ENCODE measurements at regions not wholly inside any gene's neighbourhood (a gene's known extent, or its start where the extent isn't known, plus 50 kb on each side); places are given as distances from the start of the nearest gene placed in this dataset.

DNA sequence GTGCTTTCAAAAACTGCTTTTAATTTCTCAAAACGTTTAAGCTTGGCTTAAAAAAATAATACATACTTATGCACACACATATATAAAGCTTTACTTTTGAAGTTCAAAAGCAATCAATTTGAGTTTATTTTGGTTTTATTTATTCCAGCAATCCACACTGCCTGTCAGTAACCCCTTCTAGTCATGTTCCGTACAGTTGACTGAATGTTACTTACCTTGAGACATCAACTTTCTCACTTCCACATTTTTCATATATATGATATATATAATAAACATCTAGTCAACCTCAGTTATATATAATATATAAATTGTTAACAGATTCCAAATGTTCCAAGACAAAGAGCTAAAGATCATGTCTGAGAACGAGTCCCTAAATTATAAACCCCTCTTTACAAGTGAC is 1137.3 kb upstream of the ZEB2 start:
- Mint-ChIP-seq H3K27me3 (ENCODE audit: low read depth) (no peaks in the 10 kb centered on the region), H3K27ac (no peak overlapping the region), H3K36me3 (ENCODE audit: insufficient read depth in 1 of 3, low read depth in 3 of 3) (no peaks in the 10 kb centered on the region), H3K4me3 (no peak overlapping the region), H3K9me3 (no peaks in the 10 kb centered on the region), H3K4me1 (no peaks in the 10 kb centered on the region)
- Histone ChIP-seq H3K14ac (ENCODE audit: insufficient read depth, low read length) (no peak overlapping the region), H2BK20ac (ENCODE audit: low read depth, low read length, poor library complexity, severe bottlenecking) (no peak overlapping the region), H2BK15ac (ENCODE audit: low read depth, low read length) (no peak overlapping the region), H3T11ph (ENCODE audit: low read length) (no peak overlapping the region), H3K9ac (ENCODE audit: extremely low read depth, insufficient read length, low read length) (no peak overlapping the region), H2BK120ac (ENCODE audit: low read depth, low read length, poor library complexity, severe bottlenecking) (no peak overlapping the region), H2BK5ac (ENCODE audit: insufficient read length, low read length) (no peak overlapping the region), H2BK12ac (ENCODE audit: insufficient read length, low read depth, low read length) (no peak overlapping the region), H2AK5ac (ENCODE audit: insufficient read length, low read length) (no peak overlapping the region), H4K91ac (ENCODE audit: insufficient read length, low read depth, low read length) (no peak overlapping the region), H4K5ac (ENCODE audit: insufficient read length, low read depth, low read length) (no peak overlapping the region), H2AFZ (ENCODE audit: low read length) (no peak overlapping the region), H3K23me2 (ENCODE audit: insufficient read length, low read depth, low read length, poor library complexity, severe bottlenecking) (no peaks in the 10 kb centered on the region), H3K4me2 (ENCODE audit: insufficient read depth, insufficient read length, low read length) (no peak overlapping the region), H3K27ac (ENCODE audit: insufficient read length, low read depth, low read length) (no peak overlapping the region), H3K18ac (ENCODE audit: insufficient read length, low read depth, low read length) (no peak overlapping the region), H3K4me1 (ENCODE audit: insufficient read depth, low read length) (no peaks in the 10 kb centered on the region), H4K20me1 (ENCODE audit: control insufficient read depth, insufficient read depth, insufficient read length) (no peaks in the 10 kb centered on the region), H3K79me2 (ENCODE audit: insufficient read depth, low read length) (no peaks in the 10 kb centered on the region), H3K27me3 (ENCODE audit: insufficient read depth, low read length) (no peaks in the 10 kb centered on the region), H3K4ac (ENCODE audit: low read depth, low read length) (no peak overlapping the region), H3K23ac (ENCODE audit: insufficient read length, low read depth, low read length) (no peak overlapping the region), H4K8ac (replicated peaks; ENCODE audit: insufficient read length, low read depth, low read length) (no peak overlapping the region), H3K9me3 (ENCODE audit: control insufficient read depth, low read depth, low read length) (no peaks in the 10 kb centered on the region), H3K56ac (ENCODE audit: insufficient read length, low read depth, low read length) (no peak overlapping the region), H3K79me1 (ENCODE audit: insufficient read depth, low read depth, low read length, poor library complexity, severe bottlenecking) (no peaks in the 10 kb centered on the region)
- TF ChIP-seq, protein P1, sequence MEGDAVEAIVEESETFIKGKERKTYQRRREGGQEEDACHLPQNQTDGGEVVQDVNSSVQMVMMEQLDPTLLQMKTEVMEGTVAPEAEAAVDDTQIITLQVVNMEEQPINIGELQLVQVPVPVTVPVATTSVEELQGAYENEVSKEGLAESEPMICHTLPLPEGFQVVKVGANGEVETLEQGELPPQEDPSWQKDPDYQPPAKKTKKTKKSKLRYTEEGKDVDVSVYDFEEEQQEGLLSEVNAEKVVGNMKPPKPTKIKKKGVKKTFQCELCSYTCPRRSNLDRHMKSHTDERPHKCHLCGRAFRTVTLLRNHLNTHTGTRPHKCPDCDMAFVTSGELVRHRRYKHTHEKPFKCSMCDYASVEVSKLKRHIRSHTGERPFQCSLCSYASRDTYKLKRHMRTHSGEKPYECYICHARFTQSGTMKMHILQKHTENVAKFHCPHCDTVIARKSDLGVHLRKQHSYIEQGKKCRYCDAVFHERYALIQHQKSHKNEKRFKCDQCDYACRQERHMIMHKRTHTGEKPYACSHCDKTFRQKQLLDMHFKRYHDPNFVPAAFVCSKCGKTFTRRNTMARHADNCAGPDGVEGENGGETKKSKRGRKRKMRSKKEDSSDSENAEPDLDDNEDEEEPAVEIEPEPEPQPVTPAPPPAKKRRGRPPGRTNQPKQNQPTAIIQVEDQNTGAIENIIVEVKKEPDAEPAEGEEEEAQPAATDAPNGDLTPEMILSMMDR (conservative IDR thresholded peaks at IDR 0.05), result no peak
- no CpG with 5 or more reads among the region's 3 CpGs for WGBS (ENCODE audit: extremely low coverage, insufficient read length, low lambda C conversion rate)
- no peak for DNase-seq
